ENCODE measurements at regions not wholly inside any gene's neighbourhood (a gene's known extent, or its start where the extent isn't known, plus 50 kb on each side); places are given as distances from the start of the nearest gene placed in this dataset.

GRCh38 chr9:28941856-28942255 is 1368.6 kb upstream of the C9orf72 start:
- intact Hi-C loops (cut with DNase I), result no loop called here

GRCh38 chr9:28942941-28943340 is 1369.7 kb upstream of the C9orf72 start:
- intact Hi-C loops (cut with DNase I), result no loop called here
- Histone ChIP-seq H3K36me3 (no peaks in the 10 kb centered on the region), H3K4me1 (no peaks in the 10 kb centered on the region), H3K4me3 (no peak overlapping the region), H3K9me3 (no peaks in the 10 kb centered on the region), H3K27ac (replicated peaks in 1 of 4) (no peak overlapping the region), H3K27me3 (no peaks in the 10 kb centered on the region)
- WGBS, result 88% methylated on average over 2 of the region's 2 CpGs
- no peak for TF ChIP-seq POLR2A (IDR thresholded peaks at IDR 0.05; ENCODE audit: low read depth)
- TF ChIP-seq, protein P1, sequence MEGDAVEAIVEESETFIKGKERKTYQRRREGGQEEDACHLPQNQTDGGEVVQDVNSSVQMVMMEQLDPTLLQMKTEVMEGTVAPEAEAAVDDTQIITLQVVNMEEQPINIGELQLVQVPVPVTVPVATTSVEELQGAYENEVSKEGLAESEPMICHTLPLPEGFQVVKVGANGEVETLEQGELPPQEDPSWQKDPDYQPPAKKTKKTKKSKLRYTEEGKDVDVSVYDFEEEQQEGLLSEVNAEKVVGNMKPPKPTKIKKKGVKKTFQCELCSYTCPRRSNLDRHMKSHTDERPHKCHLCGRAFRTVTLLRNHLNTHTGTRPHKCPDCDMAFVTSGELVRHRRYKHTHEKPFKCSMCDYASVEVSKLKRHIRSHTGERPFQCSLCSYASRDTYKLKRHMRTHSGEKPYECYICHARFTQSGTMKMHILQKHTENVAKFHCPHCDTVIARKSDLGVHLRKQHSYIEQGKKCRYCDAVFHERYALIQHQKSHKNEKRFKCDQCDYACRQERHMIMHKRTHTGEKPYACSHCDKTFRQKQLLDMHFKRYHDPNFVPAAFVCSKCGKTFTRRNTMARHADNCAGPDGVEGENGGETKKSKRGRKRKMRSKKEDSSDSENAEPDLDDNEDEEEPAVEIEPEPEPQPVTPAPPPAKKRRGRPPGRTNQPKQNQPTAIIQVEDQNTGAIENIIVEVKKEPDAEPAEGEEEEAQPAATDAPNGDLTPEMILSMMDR (IDR thresholded peaks at IDR 0.05), result no peak
- no peak for TF ChIP-seq EP300 (IDR thresholded peaks at IDR 0.05)
- no peak for TF ChIP-seq POLR2AphosphoS5 (IDR thresholded peaks at IDR 0.05)
- no peak for DNase-seq (ENCODE audit: extremely low spot score)

More at GRCh38 chr9:28941856-28942255, 1368.6 kb upstream of the C9orf72 start:
- no peak for DNase-seq (ENCODE audit: extremely low spot score)
- Histone ChIP-seq H3K36me3 (no peaks in the 10 kb centered on the region), H3K4me1 (no peaks in the 10 kb centered on the region), H3K4me3 (no peak overlapping the region), H3K9me3 (no peaks in the 10 kb centered on the region), H3K27me3 (no peaks in the 10 kb centered on the region), H3K27ac (replicated peaks in 1 of 4) (no peak overlapping the region)
- 48% methylated on average over 2 of the region's 2 CpGs for WGBS
- TF ChIP-seq POLR2AphosphoS5 (IDR thresholded peaks at IDR 0.05), result no peak
- no peak for TF ChIP-seq POLR2A (IDR thresholded peaks at IDR 0.05; ENCODE audit: low read depth)
- TF ChIP-seq EP300 (IDR thresholded peaks at IDR 0.05), result no peak
- TF ChIP-seq, protein P1 (IDR thresholded peaks at IDR 0.05), result no peak

DNA sequence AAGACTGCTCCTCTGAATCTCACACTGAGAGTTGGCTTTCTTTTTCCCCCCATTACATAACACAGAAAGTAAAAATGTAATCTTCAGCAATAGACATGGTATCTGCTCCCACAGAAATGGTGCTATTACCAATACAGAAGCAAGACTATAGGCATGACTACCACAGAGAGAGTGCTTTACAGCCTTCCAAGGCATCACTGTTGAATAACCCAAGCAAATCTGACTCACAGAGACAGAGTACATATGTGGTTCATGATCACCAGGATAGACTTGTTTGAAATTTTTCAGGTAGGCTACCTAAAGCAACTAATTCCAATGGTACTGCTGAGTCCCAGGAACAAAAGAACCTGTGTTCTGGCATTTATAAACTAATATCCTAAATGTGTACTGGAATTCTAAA is 1373.4 kb upstream of the C9orf72 start:
- no peak for DNase-seq (ENCODE audit: extremely low spot score)
- Histone ChIP-seq H3K27ac (replicated peaks in 1 of 4) (no peak overlapping the region), H3K4me1 (no peaks in the 10 kb centered on the region), H3K4me3 (no peak overlapping the region), H3K9me3 (peaks cover 0 to 7% (median 0%) of the 10 kb centered on the region in 4 donors), H3K27me3 (no peaks in the 10 kb centered on the region), H3K36me3 (no peaks in the 10 kb centered on the region)
- intact Hi-C loops (cut with DNase I), result no loop called here
- TF ChIP-seq EP300 (IDR thresholded peaks at IDR 0.05) (no peak), POLR2A (IDR thresholded peaks at IDR 0.05; ENCODE audit: low read depth) (no peak), POLR2AphosphoS5 (IDR thresholded peaks at IDR 0.05) (no peak)
- TF ChIP-seq, protein P1 (IDR thresholded peaks at IDR 0.05), result no peak

GRCh38 chr9:28951945-28952344 is 1378.7 kb upstream of the C9orf72 start:
- 90% methylated on average over 4 of the region's 4 CpGs for WGBS
- H3K36me3 ChIP-seq, result no peaks in the 10 kb centered on the region
- DNase-seq (ENCODE audit: extremely low spot score), result no peak
- H3K4me1 ChIP-seq, result no peaks in the 10 kb centered on the region
- intact Hi-C loops (cut with DNase I), result no loop called here
- no peak overlapping the region for H3K27ac ChIP-seq (replicated peaks in 1 of 4)
- no peaks in the 10 kb centered on the region for H3K27me3 ChIP-seq
- no peak overlapping the region for H3K4me3 ChIP-seq
- H3K9me3 ChIP-seq, result peaks cover 0 to 7% (median 0%) of the 10 kb centered on the region in 4 donors
- no peak for TF ChIP-seq POLR2AphosphoS5 (IDR thresholded peaks at IDR 0.05)
- no peak for TF ChIP-seq POLR2A (IDR thresholded peaks at IDR 0.05; ENCODE audit: low read depth)
- TF ChIP-seq EP300 (IDR thresholded peaks at IDR 0.05), result no peak
- TF ChIP-seq, protein P1 (IDR thresholded peaks at IDR 0.05), result no peak

Data from esophagus muscularis mucosa (tissue), 4 donors.